ENCODE measurements at regions not wholly inside any gene's neighbourhood (a gene's known extent, or its start where the extent isn't known, plus 50 kb on each side); places are given as distances from the start of the nearest gene placed in this dataset.
"Not testable (repeated sequence)": the region's sequence is repeated elsewhere in the genome, so short reads cannot be mapped to it uniquely, and the experiment has no call there.

GRCh38 chr18:34528177-34528576 lies 181.9 kb upstream of the DTNA start:
- no peak for DNase-seq (ENCODE audit: low read depth, low spot score)

- DNase-seq (ENCODE audit: low read depth, low spot score), result no peak
Observed at GRCh38 chr18:34529358-34530335, 180.5 kb upstream of the DTNA start.

- no peak for DNase-seq (ENCODE audit: low read depth, low spot score)
Observed at GRCh38 chr18:34531110-34531509, 179.0 kb upstream of the DTNA start.

- not testable (repeated sequence) for DNase-seq (ENCODE audit: low read depth, low spot score)
Observed at GRCh38 chr18:34534642-34535041, 175.5 kb upstream of the DTNA start.

- no peak for DNase-seq (ENCODE audit: low read depth, low spot score)
Observed at GRCh38 chr18:34540897-34541296, 169.2 kb upstream of the DTNA start.

- no peak for DNase-seq (ENCODE audit: low read depth, low spot score)
Observed at GRCh38 chr18:34542625-34543024, 167.5 kb upstream of the DTNA start.

GRCh38 chr18:34543356-34543755 lies 166.7 kb upstream of the DTNA start:
- no peak for DNase-seq (ENCODE audit: low read depth, low spot score)

- no peak for DNase-seq (ENCODE audit: low read depth, low spot score)
Observed at GRCh38 chr18:34543945-34544344, 166.2 kb upstream of the DTNA start.

- no peak for DNase-seq (ENCODE audit: low read depth, low spot score)
Observed at GRCh38 chr18:34544930-34545329, 165.2 kb upstream of the DTNA start.

- no peak for DNase-seq (ENCODE audit: low read depth, low spot score)
Observed at GRCh38 chr18:34548120-34548972, 161.8 kb upstream of the DTNA start.

GRCh38 chr18:34548973-34549294 lies 161.2 kb upstream of the DTNA start:
- no peak for DNase-seq (ENCODE audit: low read depth, low spot score)

- DNase-seq (ENCODE audit: low read depth, low spot score), result no peak
Observed at GRCh38 chr18:34549367-34549766, 160.7 kb upstream of the DTNA start.

- DNase-seq (ENCODE audit: low read depth, low spot score), result no peak
Observed at GRCh38 chr18:34550156-34550555, 159.9 kb upstream of the DTNA start.

- no peak for DNase-seq (ENCODE audit: low read depth, low spot score)
Observed at GRCh38 chr18:34550902-34551301, 159.2 kb upstream of the DTNA start.

GRCh38 chr18:34551824-34552223 lies 158.3 kb upstream of the DTNA start:
- DNase-seq (ENCODE audit: low read depth, low spot score), result no peak

- DNase-seq (ENCODE audit: low read depth, low spot score), result no peak
Observed at GRCh38 chr18:34562252-34562870, 147.7 kb upstream of the DTNA start.

- no peak for DNase-seq (ENCODE audit: low read depth, low spot score)
Observed at GRCh38 chr18:34567857-34568256, 142.2 kb upstream of the DTNA start.

GRCh38 chr18:34576622-34577021 lies 133.5 kb upstream of the DTNA start:
- no peak for DNase-seq (ENCODE audit: low read depth, low spot score)

GRCh38 chr18:34583895-34584294 lies 126.2 kb upstream of the DTNA start:
- DNase-seq (ENCODE audit: low read depth, low spot score), result no peak

GRCh38 chr18:34590503-34590902 lies 119.6 kb upstream of the DTNA start:
- no peak for DNase-seq (ENCODE audit: low read depth, low spot score)

- DNase-seq (ENCODE audit: low read depth, low spot score), result no peak
Observed at GRCh38 chr18:34591920-34592444, 118.1 kb upstream of the DTNA start.

GRCh38 chr18:34592481-34592880 lies 117.6 kb upstream of the DTNA start:
- no peak for DNase-seq (ENCODE audit: low read depth, low spot score)
